Vagina (tissue), 2 donors: ENCODE measurements at regions not wholly inside any gene's neighbourhood (a gene's known extent, or its start where the extent isn't known, plus 50 kb on each side); places are given as distances from the start of the nearest gene placed in this dataset.

Experiments used
- POLR2A ChIP-seq, 2 donors: fragments of 450-650 bp; IDR thresholded peaks; one replicate each; pipeline ENCODE4 v1.6.1; 2017; ENCODE audit warnings: antibody characterized with exemption in 2 of 2, mild to moderate bottlenecking in 2 of 2, moderate library complexity in 2 of 2
- POLR2AphosphoS5 ChIP-seq, 2 donors: sonication (generic); formaldehyde crosslinking; IDR thresholded peaks; one replicate each; pipeline ENCODE4 v1.9.0; 2017; ENCODE audit warnings: antibody characterized with exemption in 2 of 2, mild to moderate bottlenecking in 2 of 2, low read depth in 1 of 2; ENCODE audit not compliant: insufficient read depth in 1 of 2
- TF ChIP-seq, protein P1 (sequence below), 3 experiments: fragments of 450-650 bp in 2 of 3; fragments of 200-600 bp in 1 of 3; sonication (generic) in 1 of 3; IDR thresholded peaks; one replicate each; pipeline ENCODE4 v1.5.1; 2017 to 2019; ENCODE audit warnings: antibody characterized with exemption in 3 of 3, mild to moderate bottlenecking in 2 of 3, moderate library complexity in 2 of 3

DNA sequence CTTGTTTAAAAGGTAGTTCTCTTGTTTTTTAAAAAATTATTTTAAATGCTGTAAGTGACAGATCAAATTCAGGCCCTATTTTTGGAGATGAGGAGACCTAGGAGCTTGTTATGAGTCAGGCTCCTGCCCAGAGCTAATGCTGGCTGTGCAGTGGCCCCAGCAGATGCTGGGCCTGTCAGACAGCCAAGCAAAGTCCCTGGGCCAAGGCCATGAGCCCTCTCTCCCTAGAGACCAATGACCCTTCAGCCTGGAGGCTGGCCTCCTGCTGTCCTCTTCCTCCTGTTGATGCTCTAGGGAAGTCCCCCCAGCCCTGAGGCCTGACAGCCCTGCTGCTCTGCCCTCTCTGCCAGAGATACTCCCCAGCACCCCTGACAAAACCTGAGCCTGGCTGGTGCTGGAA, 128.1 kb upstream of the CTTNBP2NL start:
- TF ChIP-seq, protein P1, sequence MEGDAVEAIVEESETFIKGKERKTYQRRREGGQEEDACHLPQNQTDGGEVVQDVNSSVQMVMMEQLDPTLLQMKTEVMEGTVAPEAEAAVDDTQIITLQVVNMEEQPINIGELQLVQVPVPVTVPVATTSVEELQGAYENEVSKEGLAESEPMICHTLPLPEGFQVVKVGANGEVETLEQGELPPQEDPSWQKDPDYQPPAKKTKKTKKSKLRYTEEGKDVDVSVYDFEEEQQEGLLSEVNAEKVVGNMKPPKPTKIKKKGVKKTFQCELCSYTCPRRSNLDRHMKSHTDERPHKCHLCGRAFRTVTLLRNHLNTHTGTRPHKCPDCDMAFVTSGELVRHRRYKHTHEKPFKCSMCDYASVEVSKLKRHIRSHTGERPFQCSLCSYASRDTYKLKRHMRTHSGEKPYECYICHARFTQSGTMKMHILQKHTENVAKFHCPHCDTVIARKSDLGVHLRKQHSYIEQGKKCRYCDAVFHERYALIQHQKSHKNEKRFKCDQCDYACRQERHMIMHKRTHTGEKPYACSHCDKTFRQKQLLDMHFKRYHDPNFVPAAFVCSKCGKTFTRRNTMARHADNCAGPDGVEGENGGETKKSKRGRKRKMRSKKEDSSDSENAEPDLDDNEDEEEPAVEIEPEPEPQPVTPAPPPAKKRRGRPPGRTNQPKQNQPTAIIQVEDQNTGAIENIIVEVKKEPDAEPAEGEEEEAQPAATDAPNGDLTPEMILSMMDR (IDR thresholded peaks at IDR 0.05), result no peak
- TF ChIP-seq POLR2AphosphoS5 (IDR thresholded peaks at IDR 0.05; ENCODE audit: insufficient read depth in 1 of 2, low read depth in 1 of 2) (peak in 1 of 2 donors; percentile 38), POLR2A (IDR thresholded peaks at IDR 0.05) (no peak)
